K562 (cell line): ENCODE measurements at regions not wholly inside any gene's neighbourhood (a gene's known extent, or its start where the extent isn't known, plus 50 kb on each side); places are given as distances from the start of the nearest gene placed in this dataset.

ENCODE experiments used
- ATAC-seq: fragments of 200-7000 bp; cut with Tn5 transposase; 3 replicates; pipeline ENCODE4 v1.9.1; 2020; ENCODE audit warnings: moderate library complexity
- BruUV-seq: library from RNA; stranded (reverse); fragments of 400-500 nt; replicated peaks from 2 replicates; lab custom pipeline; 2021; lab: Mats Ljungman, UMichigan
- CTCF ChIA-PET: fragments of 300-600 bp; formaldehyde crosslinking; extraction: SDS; loops from one replicate; lab custom pipeline; 2021; ENCODE audit warnings: low intra/inter-chr PET ratio; lab: Yijun Ruan, JAX
- POLR2A ChIA-PET: fragments of 300-600, 350-650 bp; sonication (Branson Sonifier 250); formaldehyde crosslinking; extraction: SDS; loops from one replicate; lab custom pipeline; 2021; ENCODE audit warnings: antibody characterized with exemption, inconsistent platforms; lab: Yijun Ruan, JAX
- DNase-seq, 4 experiments: peaks; one replicate each; pipeline versions ENCODE4 v3.0.0 to v3.0.0-alpha.2; 2011 to 2018; ENCODE audit warnings: low spot score in 3 of 4, mixed read lengths in 3 of 4; ENCODE audit errors: extremely low read depth in 1 of 4
- FAIRE-seq: peaks from 2 replicates; lab custom pipeline; 2011; peaks lifted over from hg19 to GRCh38; lab: Jason Lieb, UNC
- H2AFZ ChIP-seq: 2 replicates; pipeline ENCODE4 v1.6.0; 2011; ENCODE audit warnings: low read depth, low read length, control low read depth, inconsistent platforms
- H3K27ac ChIP-seq: fragments of 200-600 bp; 3 replicates; pipeline ENCODE4 v1.8.0; 2011; ENCODE audit warnings: low read depth, mild to moderate bottlenecking, control low read depth, inconsistent platforms, low read length, moderate library complexity, mixed read lengths; ENCODE audit errors: extremely low read depth
- H3K27me3 ChIP-seq, 2 experiments: fragments of 300-600 bp in 1 of 2; 2 replicates in 1 of 2; 3 replicates in 1 of 2; pipeline versions ENCODE4 v1.6.0 to v1.8.0; 2011; ENCODE audit warnings: inconsistent platforms in 2 of 2, low read length in 2 of 2, mild to moderate bottlenecking in 1 of 2, mixed read lengths in 1 of 2, moderate library complexity in 1 of 2; ENCODE audit not compliant: control insufficient read depth in 2 of 2, insufficient read depth in 2 of 2
- H3K36me3 ChIP-seq: fragments of 300-600 bp; 3 replicates; pipeline ENCODE4 v1.8.0; 2011; ENCODE audit warnings: mild to moderate bottlenecking, low read length, inconsistent platforms; ENCODE audit not compliant: control insufficient read depth, insufficient read depth
- H3K4me1 ChIP-seq, 2 experiments: fragments of 200-600 bp in 1 of 2; replicated peaks in 1 of 2; 2 replicates in 1 of 2; 3 replicates in 1 of 2; pipeline versions ENCODE4 v1.5.1 to v1.8.0; 2011; ENCODE audit warnings: inconsistent platforms in 2 of 2, low read length in 2 of 2, mild to moderate bottlenecking in 1 of 2, mixed read lengths in 1 of 2, moderate library complexity in 1 of 2; ENCODE audit not compliant: control insufficient read depth in 2 of 2, insufficient read depth in 2 of 2
- H3K4me2 ChIP-seq: 2 replicates; pipeline ENCODE4 v1.6.1; 2011; ENCODE audit warnings: low read length, control low read depth, inconsistent platforms, mixed read lengths; ENCODE audit not compliant: insufficient read depth
- H3K4me3 ChIP-seq: fragments of 200-600 bp; sonication (generic), shearing (Covaris generic); 2 replicates; pipeline ENCODE4 v1.5.1; 2016; ENCODE audit warnings: control low read depth, inconsistent platforms
- H3K79me2 ChIP-seq: fragments of 200-600 bp; 3 replicates; pipeline ENCODE4 v1.8.0; 2011; ENCODE audit warnings: low read length, inconsistent platforms; ENCODE audit not compliant: control insufficient read depth, insufficient read depth
- H3K9ac ChIP-seq, 2 experiments: 2 replicates each; pipeline versions ENCODE4 v1.6.0 to v1.6.1; 2011; ENCODE audit warnings: low read depth in 2 of 2, low read length in 2 of 2, control low read depth in 1 of 2, inconsistent platforms in 1 of 2, mild to moderate bottlenecking in 1 of 2, mixed read lengths in 1 of 2; ENCODE audit not compliant: insufficient read depth in 1 of 2
- H3K9me1 ChIP-seq: one replicate; pipeline ENCODE4 v1.6.0; 2011; ENCODE audit warnings: inconsistent platforms, mild to moderate bottlenecking, low read length, moderate library complexity; ENCODE audit not compliant: control insufficient read depth, insufficient read depth
- H3K9me3 ChIP-seq: replicated peaks from 2 replicates; pipeline ENCODE4 v1.5.1; 2011; ENCODE audit warnings: low read depth, low read length, inconsistent platforms; ENCODE audit not compliant: control insufficient read depth, insufficient read depth
- H4K20me1 ChIP-seq: replicated peaks from 2 replicates; pipeline ENCODE4 v1.6.1; 2011; ENCODE audit warnings: low read length, inconsistent platforms, mixed read lengths; ENCODE audit not compliant: control insufficient read depth, insufficient read depth
- CHD2 ChIP-seq: IDR thresholded peaks from 2 replicates; pipeline ENCODE4 v1.6.1; 2011; ENCODE audit warnings: low read depth, low read length
- FUS ChIP-seq: fragments of 200-400 bp; formaldehyde crosslinking; optimal IDR thresholded peaks from 2 replicates; pipeline ENCODE3; 2017; ENCODE audit warnings: low read depth, low read length
- GABPB1 ChIP-seq: sonication (generic); formaldehyde crosslinking; IDR thresholded peaks from 2 replicates; pipeline ENCODE4 v1.8.0; 2022; ENCODE audit warnings: mild to moderate bottlenecking, missing genetic modification reagents
- HNRNPK ChIP-seq: fragments of 200-400 bp; formaldehyde crosslinking; IDR thresholded peaks from one replicate; pipeline ENCODE4 v1.6.1; 2018; ENCODE audit warnings: mild to moderate bottlenecking, low read depth, low read length; ENCODE audit not compliant: poor library complexity, severe bottlenecking
- KLF13 ChIP-seq: fragments of 450-650 bp; IDR thresholded peaks from 2 replicates; pipeline ENCODE4 v1.6.1; 2016; ENCODE audit warnings: missing genetic modification characterization, low read depth, mild to moderate bottlenecking, missing compliant biosample characterization, moderate library complexity, borderline replicate concordance
- MLLT1 ChIP-seq, 2 experiments: fragments of 450-650 bp; IDR thresholded peaks; 2 replicates each; pipeline ENCODE4 v1.6.1; 2016
- NR1H2 ChIP-seq: sonication (generic); formaldehyde crosslinking; IDR thresholded peaks from 2 replicates; pipeline ENCODE4 v1.4.0; 2020; ENCODE audit warnings: mild to moderate bottlenecking, missing genetic modification reagents
- NR2C2 ChIP-seq, 2 experiments: fragments of 200-800 bp in 1 of 2; sonication (Bioruptor generic) in 1 of 2; sonication (generic) in 1 of 2; formaldehyde crosslinking in 1 of 2; IDR thresholded peaks; 2 replicates each; pipeline versions ENCODE4 v1.6.1 to v1.8.0; 2016 to 2022; ENCODE audit warnings: mild to moderate bottlenecking in 1 of 2, missing compliant biosample characterization in 1 of 2, missing genetic modification characterization in 1 of 2, missing genetic modification reagents in 1 of 2
- RHOXF2B ChIP-seq: fragments of 250-450 bp; sonication (Bioruptor Pico); conservative IDR thresholded peaks from 2 replicates; pipeline ENCODE4 v1.5.1; 2021
- RREB1 ChIP-seq: fragments of 250-450 bp; sonication (Bioruptor Pico); IDR thresholded peaks from 2 replicates; pipeline ENCODE4 v1.4.0; 2020
- SMARCC2 ChIP-seq: fragments of 450-650 bp; IDR thresholded peaks from 2 replicates; pipeline ENCODE4 v1.6.1; 2017; ENCODE audit warnings: antibody characterized with exemption, moderate library complexity, mild to moderate bottlenecking, low read depth
- SMC3 ChIP-seq: conservative IDR thresholded peaks from 2 replicates; pipeline ENCODE4 v1.6.1; 2011; ENCODE audit warnings: low read depth, low read length, improper control_type of control experiment; ENCODE audit not compliant: insufficient read depth
- ZKSCAN3 ChIP-seq: fragments of 250-450 bp; sonication (Bioruptor Pico); IDR thresholded peaks from 2 replicates; pipeline ENCODE4 v1.4.0; 2020
- ZNF124 ChIP-seq: sonication (generic); formaldehyde crosslinking; IDR thresholded peaks from 2 replicates; pipeline ENCODE4 v1.8.1; 2022; ENCODE audit warnings: missing genetic modification reagents
- ZNF512 ChIP-seq: IDR thresholded peaks from 2 replicates; pipeline ENCODE4 v1.6.1; 2016; ENCODE audit warnings: missing genetic modification characterization, missing compliant biosample characterization
- ZNF668 ChIP-seq: fragments of 250-450 bp; sonication (Bioruptor Pico); IDR thresholded peaks from 2 replicates; pipeline ENCODE4 v1.8.0; 2022; ENCODE audit warnings: mild to moderate bottlenecking, inconsistent platforms
- WGBS: fragments of 100-300 bp; shearing (Covaris generic); methylation state at CpG from one replicate; pipeline ENCODE4 v1.1.6; 2016; ENCODE audit warnings: low coverage, mixed read lengths; ENCODE audit not compliant: insufficient coverage; ENCODE audit errors: missing lambda C conversion rate; 5-methylcytosine and 5-hydroxymethylcytosine counted together
- in situ Hi-C: fragments of 300-500 bp; cut with MboI; formaldehyde crosslinking; loops from 4 replicates; pipeline ENCODE4 v1.15.0; 2018; ENCODE audit warnings: inconsistent platforms, mixed read lengths
- intact Hi-C: fragments of 100-400 bp; cut with micrococcal nuclease; formaldehyde crosslinking; loops from 2 replicates; pipeline ENCODE4 v1.14.2; 2022

DNA sequence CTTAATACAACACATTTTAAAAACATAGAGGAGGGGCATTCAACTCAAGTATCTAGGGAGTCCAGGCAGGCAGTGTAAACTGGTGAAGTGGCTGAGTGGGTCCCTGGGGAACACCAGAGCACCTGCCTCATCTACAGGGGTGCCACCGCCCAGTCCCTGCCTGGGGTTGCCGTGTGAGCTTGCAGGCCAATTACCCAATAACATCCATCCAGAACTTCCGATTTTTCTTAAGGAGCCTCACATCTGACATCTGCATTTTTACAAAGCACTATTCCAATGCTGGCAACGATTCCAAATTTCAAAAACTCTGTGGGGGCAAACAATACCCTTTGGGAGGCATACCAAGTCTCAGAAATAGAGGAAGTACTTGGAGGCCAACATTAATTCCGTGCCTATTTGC is 288.4 kb upstream of the TSHZ2 start:
- Histone ChIP-seq H3K9me3 (no peaks in the 10 kb centered on the region), H3K9ac (no peak overlapping the region), H3K4me2 (no peak overlapping the region), H4K20me1 (no peaks in the 10 kb centered on the region), H2AFZ (no peak overlapping the region), H3K79me2 (no peaks in the 10 kb centered on the region), H3K27me3 (no peaks in the 10 kb centered on the region), H3K36me3 (no peaks in the 10 kb centered on the region), H3K4me1 (no peaks in the 10 kb centered on the region), H3K4me3 (no peak overlapping the region), H3K9me1 (no peaks in the 10 kb centered on the region), H3K27ac (no peak overlapping the region)
- ChIA-PET POLR2A (no interaction called here), CTCF (no interaction called here)
- WGBS, result 4% methylated on average over 5 of the region's 5 CpGs
- DNase-seq (no peak), FAIRE-seq (no peak), ATAC-seq (no peak)
- intact Hi-C loops, result no loop called here
- BruUV-seq, result no TSS peak
- in situ Hi-C loops, result no loop called here
- TF ChIP-seq RREB1, result no peak
- no peak for TF ChIP-seq MLLT1 (IDR thresholded peaks at IDR 0.05)
- no peak for TF ChIP-seq ZNF512 (tag)
- no peak for TF ChIP-seq HNRNPK
- TF ChIP-seq NR1H2 (CRISPR knock-in tag), result no peak
- TF ChIP-seq SMC3, result no peak
- TF ChIP-seq NR2C2 (CRISPR knock-in tag; IDR thresholded peaks at IDR 0.05), result no peak
- no peak for TF ChIP-seq NR2C2 (tag; IDR thresholded peaks at IDR 0.05)
- no peak for TF ChIP-seq ZKSCAN3 (CRISPR knock-in tag)
- no peak for TF ChIP-seq FUS
- no peak for TF ChIP-seq ZNF668 (CRISPR knock-in tag)
- no peak for TF ChIP-seq RHOXF2B
- TF ChIP-seq GABPB1 (CRISPR knock-in tag), result no peak
- TF ChIP-seq CHD2, result no peak
- TF ChIP-seq SMARCC2, result no peak
- TF ChIP-seq KLF13, result no peak
- no peak for TF ChIP-seq ZNF124
